ENCODE measurements at regions not wholly inside any gene's neighbourhood (a gene's known extent, or its start where the extent isn't known, plus 50 kb on each side); places are given as distances from the start of the nearest gene placed in this dataset.

DNA sequence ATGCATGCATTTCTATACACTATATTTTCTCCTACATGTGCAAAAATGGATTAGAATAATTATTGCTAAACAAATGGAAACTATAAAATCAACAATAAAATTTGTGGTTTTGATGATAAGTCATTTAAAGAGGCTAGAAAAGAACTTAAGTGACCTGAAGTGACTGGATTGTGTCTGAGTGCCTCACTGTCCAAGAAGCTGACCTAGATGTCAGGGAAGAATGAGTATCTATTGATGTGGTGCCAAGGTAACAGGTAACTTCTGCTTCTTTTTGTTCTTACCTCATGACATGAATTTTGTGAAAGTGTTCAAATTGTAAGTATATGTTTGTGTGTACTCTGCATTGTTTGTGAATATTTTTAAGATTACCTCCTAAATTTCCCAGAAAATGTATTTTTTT lies 1623.9 kb upstream of the ACVR2A start:
- no peak overlapping the region for H3K4me3 Mint-ChIP-seq
- H3K4me1 Mint-ChIP-seq, result no peaks in the 10 kb centered on the region
- H3K27ac Mint-ChIP-seq, result no peak overlapping the region
- no peaks in the 10 kb centered on the region for H3K36me3 Mint-ChIP-seq (ENCODE audit: low read depth)
- DNase-seq, result no peak
- CTCF ChIA-PET, result no interaction called here
- H3K9me3 Mint-ChIP-seq, result no peaks in the 10 kb centered on the region
- POLR2A ChIA-PET, result no interaction called here
- H3K27me3 Mint-ChIP-seq, result no peaks in the 10 kb centered on the region
- TF ChIP-seq, protein P1, sequence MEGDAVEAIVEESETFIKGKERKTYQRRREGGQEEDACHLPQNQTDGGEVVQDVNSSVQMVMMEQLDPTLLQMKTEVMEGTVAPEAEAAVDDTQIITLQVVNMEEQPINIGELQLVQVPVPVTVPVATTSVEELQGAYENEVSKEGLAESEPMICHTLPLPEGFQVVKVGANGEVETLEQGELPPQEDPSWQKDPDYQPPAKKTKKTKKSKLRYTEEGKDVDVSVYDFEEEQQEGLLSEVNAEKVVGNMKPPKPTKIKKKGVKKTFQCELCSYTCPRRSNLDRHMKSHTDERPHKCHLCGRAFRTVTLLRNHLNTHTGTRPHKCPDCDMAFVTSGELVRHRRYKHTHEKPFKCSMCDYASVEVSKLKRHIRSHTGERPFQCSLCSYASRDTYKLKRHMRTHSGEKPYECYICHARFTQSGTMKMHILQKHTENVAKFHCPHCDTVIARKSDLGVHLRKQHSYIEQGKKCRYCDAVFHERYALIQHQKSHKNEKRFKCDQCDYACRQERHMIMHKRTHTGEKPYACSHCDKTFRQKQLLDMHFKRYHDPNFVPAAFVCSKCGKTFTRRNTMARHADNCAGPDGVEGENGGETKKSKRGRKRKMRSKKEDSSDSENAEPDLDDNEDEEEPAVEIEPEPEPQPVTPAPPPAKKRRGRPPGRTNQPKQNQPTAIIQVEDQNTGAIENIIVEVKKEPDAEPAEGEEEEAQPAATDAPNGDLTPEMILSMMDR (IDR thresholded peaks at IDR 0.05), result no peak
- no peak for ATAC-seq (ENCODE audit: low read depth)
- intact Hi-C loops (cut with micrococcal nuclease), result no loop called here

- peaks cover 4% of the 10 kb centered on the region for H3K9me3 Mint-ChIP-seq
- ATAC-seq (ENCODE audit: low read depth), result no peak
- H3K27me3 Mint-ChIP-seq, result no peaks in the 10 kb centered on the region
- no peak overlapping the region for H3K27ac Mint-ChIP-seq
- intact Hi-C loops (cut with micrococcal nuclease), result no loop called here
- TF ChIP-seq, protein P1 (IDR thresholded peaks at IDR 0.05), result no peak
- ChIA-PET POLR2A (no interaction called here), CTCF (no interaction called here)
- no peak overlapping the region for H3K4me3 Mint-ChIP-seq
- no peaks in the 10 kb centered on the region for H3K36me3 Mint-ChIP-seq (ENCODE audit: low read depth)
- H3K4me1 Mint-ChIP-seq, result no peaks in the 10 kb centered on the region
- DNase-seq, result no peak
Observed at GRCh38 chr2:146214394-146214929, 1630.4 kb upstream of the ACVR2A start.

- Mint-ChIP-seq H3K9me3 (peaks cover 4% of the 10 kb centered on the region), H3K4me3 (no peak overlapping the region), H3K36me3 (ENCODE audit: low read depth) (no peaks in the 10 kb centered on the region), H3K27me3 (no peaks in the 10 kb centered on the region), H3K4me1 (no peaks in the 10 kb centered on the region), H3K27ac (no peak overlapping the region)
- ChIA-PET POLR2A (no interaction called here), CTCF (no interaction called here)
- ATAC-seq (ENCODE audit: low read depth), result no peak
- TF ChIP-seq, protein P1 (IDR thresholded peaks at IDR 0.05), result no peak
- intact Hi-C loops (cut with micrococcal nuclease), result no loop called here
- no peak for DNase-seq
Observed at GRCh38 chr2:146213674-146214073, 1631.2 kb upstream of the ACVR2A start.

DNA sequence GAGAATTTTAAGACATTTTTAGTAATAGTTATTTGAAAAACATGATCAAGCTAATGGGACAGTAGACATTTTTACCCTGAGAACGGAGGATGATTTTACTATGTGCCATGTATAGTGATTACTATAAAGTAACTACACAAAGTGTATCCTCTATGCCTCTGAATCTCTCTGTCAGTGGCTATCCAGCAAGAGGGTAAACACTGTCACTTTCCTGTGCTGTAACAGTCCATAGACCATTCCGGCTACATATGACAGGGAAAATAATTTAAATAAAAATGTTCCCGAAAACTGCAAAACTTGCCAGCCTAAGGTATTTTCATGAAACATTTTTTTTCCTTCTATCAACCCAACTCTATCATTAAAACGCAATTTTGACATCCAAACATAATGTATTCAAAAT lies 1632.2 kb upstream of the ACVR2A start:
- intact Hi-C loops (cut with micrococcal nuclease), result no loop called here
- H3K27me3 Mint-ChIP-seq, result no peaks in the 10 kb centered on the region
- POLR2A ChIA-PET, result no interaction called here
- DNase-seq, result no peak
- H3K4me3 Mint-ChIP-seq, result no peak overlapping the region
- peaks cover 4% of the 10 kb centered on the region for H3K9me3 Mint-ChIP-seq
- CTCF ChIA-PET, result no interaction called here
- no peak overlapping the region for H3K27ac Mint-ChIP-seq
- TF ChIP-seq, protein P1 (IDR thresholded peaks at IDR 0.05), result no peak
- no peaks in the 10 kb centered on the region for H3K4me1 Mint-ChIP-seq
- H3K36me3 Mint-ChIP-seq (ENCODE audit: low read depth), result no peaks in the 10 kb centered on the region
- ATAC-seq (ENCODE audit: low read depth), result no peak

DNA sequence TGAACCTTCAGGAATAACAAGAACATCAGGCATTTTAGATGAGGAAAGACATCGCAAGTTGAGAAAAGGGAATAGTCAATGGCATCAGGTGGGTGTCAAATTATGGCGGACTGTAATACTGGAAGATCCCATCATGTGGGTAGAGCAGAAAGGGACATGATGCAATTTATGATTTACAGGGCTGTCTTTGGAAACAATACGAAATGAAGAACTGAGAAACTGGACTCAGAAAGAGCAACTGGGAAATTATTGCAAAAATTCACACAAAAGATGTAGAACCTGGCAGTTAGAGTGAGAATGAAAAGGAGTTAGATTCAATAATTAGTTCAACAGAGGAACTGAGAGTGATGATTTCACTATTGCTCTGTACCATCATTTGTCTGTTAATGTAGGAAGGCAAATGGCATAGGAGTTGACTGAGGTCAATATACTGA lies 1635.0 kb upstream of the ACVR2A start:
- Mint-ChIP-seq H3K9me3 (peaks cover 4% of the 10 kb centered on the region), H3K27me3 (no peaks in the 10 kb centered on the region)
- intact Hi-C loops (cut with micrococcal nuclease), result no loop called here

More for the DNA sequence above, 1635.0 kb upstream of the ACVR2A start:
- Mint-ChIP-seq H3K36me3 (ENCODE audit: low read depth) (no peaks in the 10 kb centered on the region), H3K4me1 (no peaks in the 10 kb centered on the region), H3K27ac (no peak overlapping the region), H3K4me3 (no peak overlapping the region)
- ChIA-PET POLR2A (no interaction called here), CTCF (no interaction called here)
- TF ChIP-seq, protein P1 (IDR thresholded peaks at IDR 0.05), result no peak
- DNase-seq, result no peak
- ATAC-seq (ENCODE audit: low read depth), result no peak
